CD4-positive, alpha-beta T cell treated with Interleukin-6 at 100 ng/mL for 8 hours (primary cell): ENCODE measurements at regions not wholly inside any gene's neighbourhood (a gene's known extent, or its start where the extent isn't known, plus 50 kb on each side); places are given as distances from the start of the nearest gene placed in this dataset.

Experiments
- DNase-seq: peaks from one replicate; pipeline ENCODE4 v3.0.0-alpha.2; 2020; ENCODE audit warnings: mixed read lengths, low spot score

GRCh38 chr1:8203056-8203455 is 114.9 kb upstream of the SLC45A1 start:
- no peak for DNase-seq

- DNase-seq, result no peak
Measured at GRCh38 chr1:8202182-8202905, 115.6 kb upstream of the SLC45A1 start.

GRCh38 chr1:8201331-8201861 is 116.5 kb upstream of the SLC45A1 start:
- DNase-seq, result no peak

- DNase-seq, result no peak
Measured at GRCh38 chr1:8200317-8201115, 117.4 kb upstream of the SLC45A1 start.

GRCh38 chr1:8198522-8198921 is 119.4 kb upstream of the SLC45A1 start:
- DNase-seq, result no peak

- DNase-seq, result no peak
Measured at GRCh38 chr1:8197493-8198282, 120.2 kb upstream of the SLC45A1 start.

- DNase-seq, result no peak
Measured at GRCh38 chr1:8194481-8195227, 123.3 kb upstream of the SLC45A1 start.

GRCh38 chr1:8193840-8194406 is 124.0 kb upstream of the SLC45A1 start:
- DNase-seq, result no peak

GRCh38 chr1:8191474-8191873 is 126.4 kb upstream of the SLC45A1 start:
- no peak for DNase-seq

- no peak for DNase-seq
Measured at GRCh38 chr1:8189931-8190483, 127.9 kb upstream of the SLC45A1 start.

- DNase-seq, result no peak
Measured at GRCh38 chr1:8185400-8185799, 132.5 kb upstream of the SLC45A1 start.

GRCh38 chr1:8184301-8184700 is 133.6 kb upstream of the SLC45A1 start:
- DNase-seq, result no peak

GRCh38 chr1:8182034-8182761 is 135.7 kb upstream of the SLC45A1 start:
- peak; percentile 48 for DNase-seq

- no peak for DNase-seq
Measured at GRCh38 chr1:8179132-8179793, 138.7 kb upstream of the SLC45A1 start.

GRCh38 chr1:8176279-8176678 is 141.6 kb upstream of the SLC45A1 start:
- DNase-seq, result no peak

- no peak for DNase-seq
Measured at GRCh38 chr1:8174807-8175206, 143.1 kb upstream of the SLC45A1 start.

GRCh38 chr1:8171751-8172464 is 145.8 kb upstream of the ERRFI1 start:
- DNase-seq, result no peak

- DNase-seq, result no peak
Measured at GRCh38 chr1:8170059-8170835, 144.1 kb upstream of the ERRFI1 start.
